Neural progenitor cell (in vitro differentiated cells): ENCODE measurements at regions not wholly inside any gene's neighbourhood (a gene's known extent, or its start where the extent isn't known, plus 50 kb on each side); places are given as distances from the start of the nearest gene placed in this dataset.

Experiments
- CTCF ChIP-seq: fragments of 200-600 bp; sonication (generic); IDR thresholded peaks from 2 replicates; pipeline ENCODE4 v1.5.1; 2017; ENCODE audit warnings: antibody characterized with exemption, mild to moderate bottlenecking
- EZH2 ChIP-seq: fragments of 200-600 bp; sonication (generic); IDR thresholded peaks from 2 replicates; pipeline ENCODE4 v1.6.1; 2017; ENCODE audit warnings: antibody characterized with exemption, mild to moderate bottlenecking, moderate library complexity

- TF ChIP-seq CTCF (no peak), EZH2 (no peak)
Measured at GRCh38 chr1:79457562-79458224, 451.2 kb upstream of the ADGRL4 start.
